Hepatic stellate cell (primary cell): ENCODE measurements at regions not wholly inside any gene's neighbourhood (a gene's known extent, or its start where the extent isn't known, plus 50 kb on each side); places are given as distances from the start of the nearest gene placed in this dataset.

ENCODE experiments used
- DNase-seq: peaks from one replicate; pipeline ENCODE4 v3.0.0; 2011; ENCODE audit warnings: low spot score

DNA sequence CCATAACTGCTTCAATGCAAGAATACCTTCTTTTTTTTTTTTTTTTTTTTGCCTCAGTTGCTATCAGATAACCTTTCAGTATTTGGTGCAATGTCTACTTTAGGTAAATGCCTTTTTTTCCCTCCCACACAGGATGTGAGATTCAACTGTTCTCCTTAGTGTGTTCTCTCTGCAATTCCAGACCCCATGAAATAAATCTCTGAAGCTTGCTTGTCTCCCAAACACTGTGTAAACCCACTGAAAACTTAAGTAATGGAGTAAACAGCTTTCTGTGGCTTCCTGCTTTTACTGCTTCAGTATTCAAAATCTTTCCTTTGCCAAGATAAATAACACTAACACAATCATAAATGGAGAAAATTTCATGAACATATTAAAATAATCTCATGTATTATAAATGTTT, 55.8 kb upstream of the CLEC14A start:
- DNase-seq, result no peak

DNA sequence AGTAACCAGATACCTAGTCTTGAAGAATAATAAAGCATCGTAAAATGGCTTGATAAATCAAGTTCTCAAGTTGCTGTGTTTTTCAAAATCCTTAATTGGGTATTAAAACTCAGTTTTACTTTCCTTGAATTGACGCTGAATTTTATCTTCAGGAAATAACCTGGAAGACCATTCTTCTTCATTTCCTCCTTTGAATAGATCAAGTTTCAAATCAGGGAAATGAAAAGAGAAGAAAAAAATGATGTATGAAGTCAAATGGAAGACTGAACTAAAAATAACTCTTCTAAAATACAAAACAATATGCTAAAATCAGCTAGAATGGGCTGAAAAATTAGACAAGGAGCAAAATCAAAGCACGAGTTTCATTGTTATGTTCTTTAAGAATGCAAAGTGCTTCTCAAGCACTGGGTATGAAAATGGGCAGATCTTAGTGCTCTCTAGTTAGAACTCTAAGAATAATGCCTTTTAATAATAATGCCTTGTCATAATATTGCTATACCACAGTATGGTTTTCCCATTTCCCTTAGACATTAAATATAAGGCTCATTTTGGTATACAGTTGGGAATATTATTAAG, 54.6 kb upstream of the CLEC14A start:
- DNase-seq, result no peak

DNA sequence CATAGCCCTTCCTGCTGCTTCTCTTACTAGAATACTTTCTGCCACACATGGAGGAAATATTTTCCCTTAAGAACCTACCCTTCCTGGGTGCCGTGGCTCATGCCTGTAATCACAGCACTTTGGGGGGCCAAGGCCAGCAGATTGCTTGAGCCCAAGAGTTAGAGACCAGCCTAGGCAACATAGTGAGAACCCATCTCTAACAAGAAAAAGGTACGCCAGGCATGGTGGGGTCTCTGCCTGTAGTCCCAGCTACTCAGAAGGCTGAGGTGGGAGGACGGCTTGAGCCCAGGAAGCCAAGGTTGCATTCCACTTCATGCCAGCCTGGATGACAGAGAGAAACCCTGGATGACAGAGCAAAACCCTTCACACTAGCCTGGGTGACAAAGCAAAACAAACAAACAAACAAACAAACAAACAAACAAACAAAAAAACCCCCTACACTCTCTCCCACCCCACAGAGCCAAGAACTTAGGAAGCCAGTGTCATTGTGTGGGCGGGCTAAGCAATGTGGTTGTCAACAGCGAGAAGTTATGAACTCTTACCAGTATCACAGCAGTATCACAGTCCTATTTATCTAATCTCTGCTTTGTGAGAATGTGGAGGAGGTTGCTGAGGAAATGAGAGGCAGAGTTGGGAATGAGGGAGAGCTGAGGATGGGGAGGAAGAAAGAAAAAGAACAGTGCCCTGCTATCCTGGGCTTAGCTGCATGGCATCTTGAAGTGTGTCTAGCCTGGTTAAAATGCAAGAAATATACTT, 53.8 kb upstream of the CLEC14A start:
- no peak for DNase-seq
